SK-N-SH (cell line): ENCODE measurements at regions not wholly inside any gene's neighbourhood (a gene's known extent, or its start where the extent isn't known, plus 50 kb on each side); places are given as distances from the start of the nearest gene placed in this dataset.

Experiments
- CTCF ChIA-PET: fragments of 300-600, 350-600 bp; formaldehyde crosslinking; extraction: SDS; loops from one replicate; lab custom pipeline; 2021; lab: Yijun Ruan, JAX
- POLR2A ChIA-PET: fragments of 350-600 bp; sonication (Branson Sonifier 250); formaldehyde crosslinking; extraction: SDS; loops from one replicate; lab custom pipeline; 2020; ENCODE audit warnings: antibody characterized with exemption, inconsistent platforms; lab: Yijun Ruan, JAX
- DNase-seq: peaks from one replicate; pipeline ENCODE4 v3.0.0; 2012
- H2AFZ ChIP-seq: fragments of 200-600 bp; sonication (generic); 2 replicates; pipeline ENCODE4 v1.8.1; 2016; ENCODE audit warnings: antibody characterized with exemption, mild to moderate bottlenecking, low read depth
- H3F3A ChIP-seq: fragments of 200-600 bp; sonication (generic); replicated peaks from 2 replicates; pipeline ENCODE3; 2016; ENCODE audit warnings: antibody characterized with exemption, mild to moderate bottlenecking; ENCODE audit not compliant: insufficient read depth
- H3K27ac ChIP-seq, 2 experiments: fragments of 200-500 bp in 1 of 2; fragments of 200-600 bp in 1 of 2; sonication (Bioruptor generic) in 1 of 2; sonication (generic), shearing (Covaris generic) in 1 of 2; 2 replicates each; pipeline versions ENCODE4 v1.5.1 to v1.6.1; 2014 to 2016; ENCODE audit warnings: low read depth in 2 of 2, inconsistent platforms in 1 of 2, low read length in 1 of 2, mild to moderate bottlenecking in 1 of 2, mixed read lengths in 1 of 2
- H3K27me3 ChIP-seq: fragments of 200-600 bp; sonication (generic), shearing (Covaris generic); 2 replicates; pipeline ENCODE4 v1.6.1; 2016; ENCODE audit warnings: mixed run types; ENCODE audit not compliant: insufficient read depth
- H3K36me3 ChIP-seq, 2 experiments: fragments of 200-500 bp in 1 of 2; fragments of 200-600 bp in 1 of 2; sonication (Bioruptor generic) in 1 of 2; sonication (generic) in 1 of 2; replicated peaks in 1 of 2; 2 replicates each; pipeline versions ENCODE3 to v1.5.1; 2014 to 2016; ENCODE audit warnings: low read length in 1 of 2, mild to moderate bottlenecking in 1 of 2; ENCODE audit not compliant: insufficient read depth in 2 of 2, control insufficient read depth in 1 of 2
- H3K4me1 ChIP-seq, 2 experiments: fragments of 200-500 bp in 1 of 2; fragments of 200-600 bp in 1 of 2; sonication (Bioruptor generic) in 1 of 2; sonication (generic), shearing (Covaris generic) in 1 of 2; 2 replicates each; pipeline versions ENCODE4 v1.5.1 to v1.6.1; 2014 to 2016; ENCODE audit warnings: low read depth in 1 of 2, low read length in 1 of 2, mixed run types in 1 of 2; ENCODE audit not compliant: insufficient read depth in 2 of 2, control insufficient read depth in 1 of 2
- H3K4me2 ChIP-seq: fragments of 200-600 bp; sonication (generic), shearing (Covaris generic); 2 replicates; pipeline ENCODE4 v1.6.1; 2017; ENCODE audit warnings: mixed run types
- H3K4me3 ChIP-seq, 2 experiments: fragments of 200-500 bp in 1 of 2; fragments of 200-600 bp in 1 of 2; sonication (Bioruptor generic) in 1 of 2; sonication (generic), shearing (Covaris generic) in 1 of 2; 2 replicates each; pipeline versions ENCODE4 v1.5.1 to v1.8.1; 2014 to 2016; ENCODE audit warnings: low read depth in 2 of 2, inconsistent platforms in 1 of 2, low read length in 1 of 2, mild to moderate bottlenecking in 1 of 2, mixed read lengths in 1 of 2, moderate library complexity in 1 of 2
- H3K79me2 ChIP-seq: fragments of 200-600 bp; sonication (generic); 2 replicates; pipeline ENCODE4 v1.8.1; 2017; ENCODE audit warnings: mild to moderate bottlenecking; ENCODE audit not compliant: insufficient read depth
- H3K9ac ChIP-seq: fragments of 200-600 bp; sonication (generic); 2 replicates; pipeline ENCODE4 v1.6.1; 2017; ENCODE audit warnings: mixed run types
- H3K9me2 ChIP-seq: fragments of 200-600 bp; sonication (generic); 2 replicates; pipeline ENCODE4 v1.6.1; 2017; ENCODE audit warnings: mixed run types
- H3K9me3 ChIP-seq: fragments of 200-600 bp; sonication (generic); 2 replicates; pipeline ENCODE4 v1.6.1; 2017; ENCODE audit warnings: mixed run types, mild to moderate bottlenecking, moderate library complexity
- H4K20me1 ChIP-seq: fragments of 200-600 bp; sonication (generic); 2 replicates; pipeline ENCODE4 v1.6.1; 2017; ENCODE audit warnings: mild to moderate bottlenecking, mixed run types; ENCODE audit not compliant: insufficient read depth
- CTCF ChIP-seq: fragments of 200-600 bp; sonication (generic); IDR thresholded peaks from 2 replicates; pipeline ENCODE4 v1.6.1; 2017; ENCODE audit warnings: antibody characterized with exemption, mild to moderate bottlenecking, moderate library complexity
- EP300 ChIP-seq, 2 experiments: IDR thresholded peaks; 2 replicates each; pipeline versions ENCODE4 v1.4.0 to v1.6.1; 2012; ENCODE audit warnings: borderline replicate concordance in 1 of 2, low read depth in 1 of 2, low read length in 1 of 2
- EZH2phosphoT487 ChIP-seq: fragments of 200-600 bp; sonication (generic); IDR thresholded peaks from 2 replicates; pipeline ENCODE4 v1.6.1; 2017; ENCODE audit warnings: low read depth, mixed run types, mild to moderate bottlenecking, antibody characterized with exemption, moderate library complexity, borderline replicate concordance
- FOSL2 ChIP-seq: IDR thresholded peaks from 2 replicates; pipeline ENCODE4 v1.4.0; 2012; ENCODE audit warnings: low read depth, mild to moderate bottlenecking, moderate library complexity, borderline replicate concordance
- FOXJ3 ChIP-seq: sonication (generic); formaldehyde crosslinking; IDR thresholded peaks from 2 replicates; pipeline ENCODE4 v1.5.1; 2020; ENCODE audit warnings: mild to moderate bottlenecking, missing genetic modification reagents
- FOXM1 ChIP-seq: IDR thresholded peaks from 2 replicates; pipeline ENCODE4 v1.4.0; 2012; ENCODE audit warnings: low read depth, mild to moderate bottlenecking
- GATA2 ChIP-seq: sonication (generic); formaldehyde crosslinking; IDR thresholded peaks from 2 replicates; pipeline ENCODE4 v1.5.0; 2020; ENCODE audit warnings: mild to moderate bottlenecking, missing genetic modification reagents
- JUND ChIP-seq: IDR thresholded peaks from 2 replicates; pipeline ENCODE4 v1.4.0; 2012
- MEF2A ChIP-seq: IDR thresholded peaks from 2 replicates; pipeline ENCODE4 v1.4.0; 2012; ENCODE audit warnings: low read depth, borderline replicate concordance
- MXI1 ChIP-seq: IDR thresholded peaks from 2 replicates; pipeline ENCODE4 v1.6.1; 2012; ENCODE audit warnings: mild to moderate bottlenecking, low read depth, low read length, improper control_type of control experiment
- NFIC ChIP-seq: IDR thresholded peaks from 2 replicates; pipeline ENCODE4 v1.4.0; 2012; ENCODE audit warnings: borderline replicate concordance
- NRF1 ChIP-seq: IDR thresholded peaks from 2 replicates; pipeline ENCODE4 v1.6.1; 2012; ENCODE audit warnings: low read depth, mild to moderate bottlenecking, low read length
- RXRA ChIP-seq: IDR thresholded peaks from 2 replicates; pipeline ENCODE4 v1.4.0; 2012; ENCODE audit warnings: low read depth, mild to moderate bottlenecking, borderline replicate concordance
- SMC3 ChIP-seq: IDR thresholded peaks from 2 replicates; pipeline ENCODE4 v1.6.1; 2012; ENCODE audit warnings: low read depth, low read length, improper control_type of control experiment
- TAF1 ChIP-seq: IDR thresholded peaks from 2 replicates; pipeline ENCODE4 v1.6.1; 2012; ENCODE audit warnings: low read depth, mild to moderate bottlenecking, low read length, moderate library complexity, borderline replicate concordance
- TEAD4 ChIP-seq: IDR thresholded peaks from 2 replicates; pipeline ENCODE4 v1.4.0; 2012; ENCODE audit warnings: mild to moderate bottlenecking, borderline replicate concordance; ENCODE audit not compliant: insufficient read depth
- YY1 ChIP-seq: IDR thresholded peaks from 2 replicates; pipeline ENCODE4 v1.4.0; 2012; ENCODE audit warnings: low read depth, mild to moderate bottlenecking
- WGBS: methylation state at CpG from one replicate; pipeline ENCODE4 v1.1.6; 2017; ENCODE audit warnings: low lambda C conversion rate; 5-methylcytosine and 5-hydroxymethylcytosine counted together
- TF ChIP-seq, protein P1 (sequence below): IDR thresholded peaks from 2 replicates; pipeline ENCODE4 v1.4.0; 2012; ENCODE audit warnings: low read depth, borderline replicate concordance
- TF ChIP-seq, protein P2 (sequence below): IDR thresholded peaks from 2 replicates; pipeline ENCODE4; 2012

- TF ChIP-seq NFIC (no peak), EP300 (IDR thresholded peaks at IDR 0.05; ENCODE audit: borderline replicate concordance in 1 of 2, low read depth in 1 of 2, low read length in 1 of 2) (no peak), YY1 (no peak), SMC3 (no peak)
- TF ChIP-seq, protein P1, sequence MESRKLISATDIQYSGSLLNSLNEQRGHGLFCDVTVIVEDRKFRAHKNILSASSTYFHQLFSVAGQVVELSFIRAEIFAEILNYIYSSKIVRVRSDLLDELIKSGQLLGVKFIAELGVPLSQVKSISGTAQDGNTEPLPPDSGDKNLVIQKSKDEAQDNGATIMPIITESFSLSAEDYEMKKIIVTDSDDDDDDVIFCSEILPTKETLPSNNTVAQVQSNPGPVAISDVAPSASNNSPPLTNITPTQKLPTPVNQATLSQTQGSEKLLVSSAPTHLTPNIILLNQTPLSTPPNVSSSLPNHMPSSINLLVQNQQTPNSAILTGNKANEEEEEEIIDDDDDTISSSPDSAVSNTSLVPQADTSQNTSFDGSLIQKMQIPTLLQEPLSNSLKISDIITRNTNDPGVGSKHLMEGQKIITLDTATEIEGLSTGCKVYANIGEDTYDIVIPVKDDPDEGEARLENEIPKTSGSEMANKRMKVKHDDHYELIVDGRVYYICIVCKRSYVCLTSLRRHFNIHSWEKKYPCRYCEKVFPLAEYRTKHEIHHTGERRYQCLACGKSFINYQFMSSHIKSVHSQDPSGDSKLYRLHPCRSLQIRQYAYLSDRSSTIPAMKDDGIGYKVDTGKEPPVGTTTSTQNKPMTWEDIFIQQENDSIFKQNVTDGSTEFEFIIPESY: no peak
- CTCF ChIA-PET: interaction anchor here (0.9 to 1.6 kb wide), 2 partner anchors 10 to 112 kb away, joined by 3 to 5 read pairs; no protein-coding TSS in a partner anchor
Observed at GRCh38 chr5:172586125-172587060, 54.7 kb upstream of the NEURL1B start.

DNA sequence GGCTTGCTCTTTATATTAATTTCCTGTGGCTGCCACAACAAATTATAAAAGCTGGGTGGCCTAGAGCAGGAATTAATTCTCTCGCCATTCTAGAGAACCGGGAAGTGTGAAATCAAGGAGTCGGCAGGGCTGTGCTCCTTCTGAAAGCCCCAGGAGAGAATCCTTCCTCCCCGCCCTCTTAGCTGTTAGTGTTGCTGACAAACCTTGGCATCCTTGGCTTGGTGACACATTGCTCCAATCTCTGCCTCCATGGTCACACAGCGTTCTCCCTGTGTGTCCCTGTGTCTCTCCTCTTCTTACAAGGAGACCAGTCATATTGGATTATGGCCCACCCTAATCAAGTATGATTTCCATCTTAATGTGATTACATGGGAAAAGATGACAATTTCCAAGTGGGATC is 55.9 kb upstream of the NEURL1B start:
- no peak overlapping the region for H3K4me3 ChIP-seq
- peaks cover 0 to 3% of the 10 kb centered on the region in 2 experiments; a peak in 1 of 4 replicates for H3K4me1 ChIP-seq
- no peaks in the 10 kb centered on the region for H3F3A ChIP-seq
- H3K27me3 ChIP-seq: peaks cover 16% of the 10 kb centered on the region; the same call in 1 of the 2 replicates
- no peak overlapping the region for H3K4me2 ChIP-seq
- no peaks in the 10 kb centered on the region for H3K36me3 ChIP-seq
- no peak overlapping the region for H2AFZ ChIP-seq
- no peak overlapping the region for H3K27ac ChIP-seq
- H3K9me3 ChIP-seq: no peaks in the 10 kb centered on the region
- ChIA-PET POLR2A (interaction anchor here (0.6 kb wide), 2 partner anchors 24 to 29 kb away, joined by 3 read pairs; no protein-coding TSS in a partner anchor), CTCF (interaction anchor here (0.8 to 1.3 kb wide), 4 partner anchors 8 to 57 kb away, joined by 3 to 6 read pairs (median 3); no protein-coding TSS in a partner anchor)
- no peaks in the 10 kb centered on the region for H3K9me2 ChIP-seq
- H3K79me2 ChIP-seq: no peaks in the 10 kb centered on the region
- H4K20me1 ChIP-seq: no peaks in the 10 kb centered on the region
- no peak overlapping the region for H3K9ac ChIP-seq
- 69% methylated on average over 5 of the region's 5 CpGs for WGBS
- DNase-seq: no peak
- no peak for TF ChIP-seq FOXJ3 (CRISPR knock-in tag)
- TF ChIP-seq, protein P2, sequence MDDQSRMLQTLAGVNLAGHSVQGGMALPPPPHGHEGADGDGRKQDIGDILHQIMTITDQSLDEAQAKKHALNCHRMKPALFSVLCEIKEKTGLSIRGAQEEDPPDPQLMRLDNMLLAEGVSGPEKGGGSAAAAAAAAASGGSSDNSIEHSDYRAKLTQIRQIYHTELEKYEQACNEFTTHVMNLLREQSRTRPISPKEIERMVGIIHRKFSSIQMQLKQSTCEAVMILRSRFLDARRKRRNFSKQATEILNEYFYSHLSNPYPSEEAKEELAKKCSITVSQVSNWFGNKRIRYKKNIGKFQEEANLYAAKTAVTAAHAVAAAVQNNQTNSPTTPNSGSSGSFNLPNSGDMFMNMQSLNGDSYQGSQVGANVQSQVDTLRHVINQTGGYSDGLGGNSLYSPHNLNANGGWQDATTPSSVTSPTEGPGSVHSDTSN: no peak
- TF ChIP-seq, protein P1: no peak
- TF ChIP-seq NRF1: no peak
- no peak for TF ChIP-seq FOSL2
- no peak for TF ChIP-seq EZH2phosphoT487
- TF ChIP-seq CTCF: no peak
- no peak for TF ChIP-seq EP300 (IDR thresholded peaks at IDR 0.05; ENCODE audit: borderline replicate concordance in 1 of 2, low read depth in 1 of 2, low read length in 1 of 2)
- TF ChIP-seq JUND: no peak
- TF ChIP-seq TAF1: no peak
- no peak for TF ChIP-seq TEAD4
- no peak for TF ChIP-seq FOXM1
- TF ChIP-seq MEF2A: no peak
- TF ChIP-seq MXI1: no peak
- TF ChIP-seq GATA2 (CRISPR knock-in tag): no peak
- no peak for TF ChIP-seq RXRA

More at GRCh38 chr5:172586125-172587060, 54.7 kb upstream of the NEURL1B start:
- Histone ChIP-seq H3K4me2 (no peak overlapping the region), H3K9me2 (no peaks in the 10 kb centered on the region), H3K27ac (no peak overlapping the region), H2AFZ (no peak overlapping the region), H3F3A (no peaks in the 10 kb centered on the region), H3K9me3 (no peaks in the 10 kb centered on the region), H3K27me3 (peaks cover 16% of the 10 kb centered on the region; the same call in 1 of the 2 replicates), H3K79me2 (no peaks in the 10 kb centered on the region), H3K4me1 (peaks cover 0 to 3% of the 10 kb centered on the region in 2 experiments; a peak in 1 of 4 replicates), H3K36me3 (no peaks in the 10 kb centered on the region), H3K4me3 (no peak overlapping the region), H4K20me1 (no peaks in the 10 kb centered on the region), H3K9ac (no peak overlapping the region)
- POLR2A ChIA-PET: no interaction called here
- WGBS: 61% methylated on average over 22 of the region's 22 CpGs
- DNase-seq: no peak
